ENCODE measurements at regions not wholly inside any gene's neighbourhood (a gene's known extent, or its start where the extent isn't known, plus 50 kb on each side); places are given as distances from the start of the nearest gene placed in this dataset.

DNA sequence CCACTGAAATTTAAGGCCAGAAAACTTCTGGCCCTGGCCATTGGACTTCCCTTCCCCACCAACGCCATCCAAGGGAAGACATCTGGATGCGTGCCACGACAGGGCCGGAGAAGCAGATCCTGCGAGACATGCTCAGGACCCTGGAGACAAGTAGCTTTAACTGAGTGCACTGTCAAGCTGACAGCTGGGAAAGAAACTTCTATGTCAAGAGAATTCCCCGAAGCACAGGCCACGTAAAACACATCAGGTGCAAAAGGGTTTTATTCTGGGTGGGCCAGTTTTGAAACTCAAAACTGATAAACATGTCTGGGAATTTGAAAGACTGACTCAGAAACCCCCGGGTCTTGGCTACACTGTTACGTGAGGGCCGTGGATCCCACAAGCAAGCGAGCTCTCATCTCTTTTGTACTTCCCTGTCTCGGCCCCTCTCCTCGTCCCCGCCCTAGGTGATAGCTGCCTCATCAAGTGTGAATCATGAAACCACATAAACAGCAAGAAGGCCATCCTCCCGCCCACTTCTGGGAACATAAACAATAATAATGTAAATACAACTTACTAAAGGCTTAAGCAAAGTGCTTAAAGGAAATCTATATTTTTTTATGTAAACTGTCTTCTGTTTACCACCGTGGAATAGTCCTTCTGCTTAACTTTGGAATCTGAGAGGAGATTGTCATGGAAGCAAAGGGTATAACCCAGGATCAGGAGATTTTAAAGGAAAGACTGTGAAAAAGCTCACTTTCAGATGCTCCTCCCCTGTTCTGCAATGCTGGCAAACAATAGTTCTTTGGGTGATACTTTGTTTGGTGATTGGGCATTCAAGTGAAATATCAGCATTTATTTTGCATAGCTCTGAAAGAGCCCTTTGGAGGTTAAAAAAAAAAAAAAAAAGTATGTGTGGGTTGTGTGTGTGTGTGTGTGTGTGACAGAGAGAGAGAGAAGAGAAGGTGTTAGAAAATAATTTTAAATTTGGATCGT, 406.0 kb upstream of the MAF start:
- TF ChIP-seq POLR2A (IDR thresholded peaks at IDR 0.05): no peak
- no peak for TF ChIP-seq CTCF (IDR thresholded peaks at IDR 0.05)
